ENCODE measurements at regions not wholly inside any gene's neighbourhood (a gene's known extent, or its start where the extent isn't known, plus 50 kb on each side); places are given as distances from the start of the nearest gene placed in this dataset.

GRCh38 chr15:87736891-87737389, 519.6 kb downstream of the NTRK3 start:
- TF ChIP-seq CTCF (IDR thresholded peaks at IDR 0.05; ENCODE audit: extremely low read depth, insufficient read depth, missing control alignments): no peak
- in situ Hi-C loops (cut with MboI; ENCODE audit: low pct_unique_long_range_greater_than_20kb, low sequenced_read_pairs, unreplicated experiment): no loop called here
- no peak for DNase-seq (ENCODE audit: low spot score)

GRCh38 chr15:87736401-87736800, 520.1 kb downstream of the NTRK3 start:
- TF ChIP-seq CTCF (IDR thresholded peaks at IDR 0.05; ENCODE audit: extremely low read depth, insufficient read depth, missing control alignments): no peak
- DNase-seq (ENCODE audit: low spot score): no peak
- in situ Hi-C loops (cut with MboI; ENCODE audit: low pct_unique_long_range_greater_than_20kb, low sequenced_read_pairs, unreplicated experiment): no loop called here

- in situ Hi-C loops (cut with MboI; ENCODE audit: low pct_unique_long_range_greater_than_20kb, low sequenced_read_pairs, unreplicated experiment): no loop called here
- DNase-seq (ENCODE audit: low spot score): no peak
- no peak for TF ChIP-seq CTCF (IDR thresholded peaks at IDR 0.05; ENCODE audit: extremely low read depth, insufficient read depth, missing control alignments)
These were observed 521.0 kb downstream of the NTRK3 start for GRCh38 chr15:87735522-87735921.

- in situ Hi-C loops (cut with MboI; ENCODE audit: low pct_unique_long_range_greater_than_20kb, low sequenced_read_pairs, unreplicated experiment): no loop called here
- no peak for TF ChIP-seq CTCF (IDR thresholded peaks at IDR 0.05; ENCODE audit: extremely low read depth, insufficient read depth, missing control alignments)
- no peak for DNase-seq (ENCODE audit: low spot score)
These were observed 521.8 kb downstream of the NTRK3 start for GRCh38 chr15:87734571-87735373.

GRCh38 chr15:87733977-87734376, 522.6 kb downstream of the NTRK3 start:
- no peak for TF ChIP-seq CTCF (IDR thresholded peaks at IDR 0.05; ENCODE audit: extremely low read depth, insufficient read depth, missing control alignments)
- no peak for DNase-seq (ENCODE audit: low spot score)
- in situ Hi-C loops (cut with MboI; ENCODE audit: low pct_unique_long_range_greater_than_20kb, low sequenced_read_pairs, unreplicated experiment): no loop called here

GRCh38 chr15:87733541-87733941, 523.0 kb downstream of the NTRK3 start:
- in situ Hi-C loops (cut with MboI; ENCODE audit: low pct_unique_long_range_greater_than_20kb, low sequenced_read_pairs, unreplicated experiment): no loop called here
- no peak for DNase-seq (ENCODE audit: low spot score)
- no peak for TF ChIP-seq CTCF (IDR thresholded peaks at IDR 0.05; ENCODE audit: extremely low read depth, insufficient read depth, missing control alignments)
